HG03457 (cell line): ENCODE measurements at regions not wholly inside any gene's neighbourhood (a gene's known extent, or its start where the extent isn't known, plus 50 kb on each side); places are given as distances from the start of the nearest gene placed in this dataset.
"Not testable (repeated sequence)": the region's sequence is repeated elsewhere in the genome, so short reads cannot be mapped to it uniquely, and the experiment has no call there.

Source experiments
- ATAC-seq: cut with Tn5 transposase; IDR thresholded peaks from one replicate; pipeline ENCODE4 v1.9.1; 2021; ENCODE audit warnings: moderate number of reproducible peaks; ENCODE audit not compliant: unreplicated experiment

DNA sequence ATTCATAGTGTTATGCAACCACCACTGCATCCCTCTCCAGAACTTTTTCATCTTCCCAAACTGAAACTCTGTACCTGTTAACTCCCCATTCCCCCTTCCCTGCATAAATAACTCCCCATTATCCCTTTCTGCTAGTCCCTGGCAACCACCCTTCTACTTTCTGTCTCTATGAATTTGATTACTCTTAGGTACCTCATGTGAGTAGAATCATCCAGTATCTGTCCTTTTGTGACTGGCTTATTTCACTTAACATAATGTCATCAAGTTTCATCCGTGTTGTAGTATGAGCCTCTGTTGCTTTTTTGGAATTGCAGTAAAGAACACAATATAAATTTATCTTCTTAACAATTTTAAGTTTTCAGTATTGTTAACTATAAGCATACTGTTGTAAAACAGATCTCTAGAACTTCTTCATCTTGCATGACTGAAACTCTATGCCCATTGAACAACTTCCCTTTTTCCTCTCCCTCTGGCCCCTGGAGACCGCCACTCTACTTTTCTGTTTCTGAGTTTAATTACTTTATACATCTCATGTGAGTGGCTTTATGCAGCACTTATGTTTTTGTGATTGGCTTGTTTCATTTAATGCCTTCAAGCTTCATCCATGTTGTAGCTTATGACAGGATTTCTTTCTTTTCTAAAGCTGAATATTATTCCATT, 87.3 kb upstream of the ABCC4 start:
- ATAC-seq: no peak

DNA sequence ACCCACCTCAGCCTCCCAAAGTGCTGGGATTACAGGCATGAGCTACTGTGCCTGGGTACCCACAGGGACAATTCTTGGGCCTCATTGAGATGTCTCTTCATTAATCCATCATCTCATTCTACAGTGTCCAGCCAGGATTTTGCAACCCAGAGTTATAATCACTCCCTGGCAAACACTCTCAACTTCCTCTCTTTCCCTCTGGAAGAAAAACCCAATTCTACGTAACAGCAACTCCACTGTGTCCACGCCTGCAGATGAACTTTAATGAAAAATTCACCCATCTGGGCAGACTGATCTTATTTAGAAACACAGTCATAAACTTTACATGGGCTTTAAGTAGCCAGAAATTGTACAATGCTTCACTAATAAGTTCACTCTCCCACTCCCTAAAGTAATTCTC, 90.1 kb upstream of the ABCC4 start:
- ATAC-seq: no peak

DNA sequence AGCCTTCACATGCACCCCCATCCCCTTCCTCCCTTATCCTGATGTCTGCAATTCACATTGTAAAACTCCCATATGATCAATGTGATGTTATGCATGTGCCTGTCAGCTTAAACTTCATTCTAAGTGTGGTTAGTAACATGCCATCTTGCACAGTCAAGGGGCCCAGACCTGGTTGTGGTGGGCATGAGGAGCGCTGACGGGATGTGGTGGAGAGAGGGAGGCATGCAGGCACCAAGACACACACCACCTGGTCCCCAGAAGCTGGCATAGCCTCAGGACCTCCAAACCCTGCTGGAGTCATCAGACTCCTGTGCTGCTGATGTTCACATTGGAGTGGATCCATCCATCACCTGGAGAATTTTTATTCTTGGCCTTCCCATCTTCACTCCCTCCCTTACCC, 90.5 kb upstream of the ABCC4 start:
- ATAC-seq: no peak

DNA sequence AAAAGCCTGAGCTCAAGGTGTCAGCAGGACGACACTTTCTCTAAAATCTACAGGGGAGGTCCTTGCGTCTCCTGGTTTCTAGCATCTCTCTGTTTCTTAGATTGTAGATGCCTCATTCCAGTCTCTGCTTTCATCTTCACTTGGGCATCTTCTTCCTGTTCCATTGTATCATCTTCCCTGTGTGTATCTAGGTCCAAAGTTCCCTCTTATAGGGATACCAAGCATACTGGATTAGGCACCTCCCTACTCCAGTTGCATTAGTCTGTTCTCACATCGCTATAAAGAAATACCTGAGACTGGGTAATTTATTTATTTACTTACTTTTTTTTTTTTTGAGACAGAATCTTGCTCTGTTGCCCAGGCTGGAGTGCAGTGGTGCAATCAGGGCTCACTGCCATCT, 91.3 kb upstream of the ABCC4 start:
- ATAC-seq: no peak

DNA sequence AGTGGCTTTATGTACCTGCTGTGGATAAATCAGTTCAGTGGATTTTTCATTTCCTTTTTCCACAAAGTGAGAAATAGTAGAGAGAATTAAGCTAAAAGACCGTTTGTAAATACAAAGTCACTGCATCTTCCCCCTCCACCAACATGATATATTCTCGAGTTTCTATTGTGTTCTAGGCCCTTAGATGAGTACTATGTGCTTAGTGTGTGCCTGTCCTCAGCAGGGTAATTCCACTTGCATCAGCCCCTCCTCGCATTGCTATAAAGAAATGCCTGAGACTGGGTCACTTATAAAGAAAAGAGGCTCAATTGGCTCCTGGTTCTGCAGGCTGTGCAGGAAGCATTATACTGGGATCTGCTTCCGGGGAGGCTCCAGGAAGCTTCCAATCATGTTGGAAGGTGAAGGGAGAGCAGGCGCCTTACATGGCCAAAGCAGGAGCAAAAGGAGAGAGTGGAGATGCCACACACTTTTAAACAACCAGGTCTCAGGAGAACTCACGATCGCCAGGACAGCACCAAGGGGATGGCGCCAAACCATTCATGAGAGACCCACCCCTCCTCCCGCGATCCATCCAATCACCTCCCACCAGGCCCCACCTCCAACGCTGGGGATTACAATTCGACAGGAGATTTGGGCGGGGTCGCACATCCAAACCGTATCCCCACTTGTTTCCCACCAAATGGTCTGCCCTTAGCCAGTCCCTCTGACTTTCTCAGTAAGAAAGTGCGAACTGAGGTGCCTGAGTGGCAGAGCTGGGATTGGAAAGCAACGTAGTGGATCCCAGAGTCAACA, 102.3 kb upstream of the ABCC4 start:
- no peak for ATAC-seq

DNA sequence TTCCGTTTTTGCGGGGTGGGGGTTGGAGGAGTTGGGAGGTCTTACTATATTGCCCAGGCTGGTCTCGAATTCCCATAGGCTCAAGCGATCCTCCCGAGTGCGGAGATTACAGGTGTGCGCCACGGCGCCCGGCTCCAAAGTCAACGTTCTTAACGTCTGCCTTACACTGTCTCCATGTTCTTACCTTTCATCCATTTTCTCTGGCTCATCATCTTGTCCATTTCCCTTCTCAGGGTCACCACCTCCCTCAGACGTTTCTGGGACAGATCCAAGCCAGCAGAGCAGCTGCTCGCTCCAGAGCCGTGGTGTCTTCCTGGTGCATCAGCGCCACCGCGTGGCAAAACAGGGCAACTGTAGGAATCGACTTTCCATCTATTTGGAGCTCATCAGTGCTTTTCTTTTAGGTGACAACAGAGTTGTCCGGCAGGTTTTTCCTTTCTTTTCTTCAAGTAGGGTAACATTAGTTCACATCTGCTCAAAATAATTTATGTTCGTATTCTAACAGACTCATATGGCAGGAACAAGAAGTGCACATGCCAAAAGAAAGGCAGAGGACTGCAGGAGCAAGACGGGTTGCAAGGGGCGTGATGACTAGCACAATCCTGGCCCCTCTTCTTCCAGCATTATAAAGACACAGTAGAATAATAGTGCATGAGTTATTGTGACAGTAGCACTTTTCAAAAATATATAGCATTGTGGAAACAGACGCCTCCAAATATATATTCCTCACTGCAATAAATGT, 103.1 kb upstream of the ABCC4 start:
- peak; percentile 70 for ATAC-seq

DNA sequence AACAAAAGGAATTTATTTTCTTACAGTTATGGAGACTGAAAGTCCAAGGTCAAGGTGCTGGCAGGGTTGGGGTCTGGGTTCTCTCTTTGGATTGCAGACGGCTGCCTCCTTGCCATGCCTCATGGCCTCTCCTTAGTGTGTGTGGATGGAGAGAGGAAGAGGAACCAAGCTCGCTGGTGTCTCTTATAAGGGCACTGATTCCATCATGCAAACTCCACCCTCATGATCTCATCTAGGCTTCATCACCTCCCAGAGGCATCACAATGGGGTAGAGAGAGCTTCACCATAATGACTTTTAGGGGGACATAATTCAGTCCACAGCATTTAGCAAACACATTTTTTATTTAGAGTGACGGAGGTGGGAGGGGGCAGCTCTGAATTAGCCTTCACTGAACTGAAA, 104.9 kb upstream of the ABCC4 start:
- no peak for ATAC-seq

DNA sequence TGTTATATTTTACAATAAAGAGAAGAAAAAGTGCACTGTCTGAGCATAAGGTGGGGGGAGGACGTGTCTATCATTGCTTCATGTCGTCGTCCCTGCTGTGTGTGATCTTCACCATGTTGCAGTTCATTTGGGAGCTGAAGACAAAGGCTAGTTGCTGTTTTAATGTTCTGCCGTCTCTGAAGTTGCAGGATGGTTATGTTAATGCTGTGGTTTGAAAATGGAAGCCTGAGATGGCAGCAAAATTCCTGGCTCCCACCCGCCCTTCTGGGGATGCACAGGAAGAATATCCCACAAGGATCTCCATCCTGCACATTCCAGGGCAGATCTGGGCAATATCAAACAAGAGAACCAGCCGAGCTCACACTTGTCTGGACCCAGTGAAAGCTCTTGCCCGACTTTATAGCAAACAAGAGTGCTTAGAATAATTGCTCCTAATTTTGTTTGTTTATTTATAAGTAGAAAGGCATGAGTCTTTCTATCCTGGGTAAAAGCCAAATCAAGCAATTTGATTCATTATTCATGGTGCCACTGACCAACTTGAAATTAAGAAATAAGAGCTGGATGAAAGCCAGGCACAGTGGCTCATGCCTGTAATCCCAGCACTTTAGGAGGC, 110.3 kb upstream of the ABCC4 start:
- ATAC-seq: no peak

DNA sequence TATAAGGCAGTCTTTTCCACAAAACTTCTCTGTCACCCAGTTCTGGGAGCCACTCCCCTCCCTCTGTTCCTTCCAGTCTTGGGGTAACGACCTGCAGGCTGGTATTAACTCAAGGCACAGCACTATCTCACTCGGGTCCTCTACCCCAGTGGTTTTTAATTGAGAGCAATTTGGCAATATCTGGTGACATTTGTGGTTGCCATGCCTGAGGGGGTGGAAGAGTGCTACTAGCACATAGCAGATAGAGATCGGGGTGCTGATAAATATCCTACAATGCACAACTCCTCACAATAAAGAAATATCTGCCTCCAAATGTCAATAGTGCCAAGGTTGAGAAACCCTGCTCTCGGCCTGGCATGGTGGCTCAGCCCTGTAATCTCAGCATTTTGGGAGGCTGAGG, 117.7 kb upstream of the ABCC4 start:
- no peak for ATAC-seq

DNA sequence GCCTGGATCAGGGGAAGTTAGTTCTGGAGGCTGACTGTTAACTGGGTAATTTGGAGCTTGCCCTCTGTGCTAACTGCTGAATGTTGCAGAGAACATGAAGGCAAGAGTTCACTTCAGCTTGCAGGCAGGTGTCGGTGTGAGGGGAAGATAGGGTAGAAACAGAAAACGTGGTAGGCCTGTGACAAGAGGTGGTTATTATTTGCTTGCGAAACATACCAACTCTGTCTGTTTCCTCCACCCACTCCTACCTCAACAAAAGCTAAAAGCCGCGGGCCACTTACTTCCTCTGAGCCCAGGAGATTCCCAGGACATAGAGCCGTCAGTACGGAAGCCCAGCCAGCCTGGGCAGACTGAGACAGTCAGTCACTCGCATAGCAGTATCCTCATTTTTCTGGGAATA, 119.2 kb upstream of the ABCC4 start:
- no peak for ATAC-seq

DNA sequence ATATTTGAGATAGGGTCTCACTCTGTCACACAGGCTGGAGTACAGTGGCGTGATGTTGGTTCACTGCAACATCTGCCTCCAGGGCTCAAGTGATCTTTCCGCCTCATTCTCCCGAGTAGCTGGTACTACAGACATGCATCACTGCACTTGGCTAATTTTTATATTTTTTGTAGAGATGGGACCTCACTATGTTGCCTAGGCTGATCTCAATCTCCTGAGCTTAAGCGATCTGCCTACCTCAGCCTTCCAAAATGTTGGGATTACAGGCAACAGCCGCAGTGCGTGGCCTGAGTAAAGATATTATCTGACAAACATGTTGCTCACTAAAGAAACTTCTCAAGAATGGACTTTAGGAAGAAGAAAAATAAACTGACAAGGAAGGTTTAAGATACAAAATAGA, 125.4 kb upstream of the ABCC4 start:
- no peak for ATAC-seq

DNA sequence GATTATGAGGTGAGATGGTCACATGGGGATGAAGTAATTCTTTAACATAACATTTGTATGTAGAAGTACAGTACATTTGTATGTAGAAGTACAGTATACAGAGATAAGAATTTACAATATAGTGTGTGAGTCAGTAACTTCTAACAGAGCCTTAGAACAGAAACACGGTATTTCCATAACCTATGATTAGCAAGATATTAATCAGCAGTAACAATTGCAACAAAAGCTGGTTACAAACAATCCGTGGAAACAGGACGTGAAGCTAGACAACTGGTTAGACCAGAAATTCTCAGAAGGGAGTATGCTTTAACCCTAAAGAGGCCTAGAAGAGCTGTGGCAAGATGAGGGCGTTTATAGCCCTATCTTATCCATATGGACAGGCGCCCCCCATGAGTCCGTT, 122.0 kb upstream of the CLDN10 start:
- ATAC-seq: not testable (repeated sequence)

DNA sequence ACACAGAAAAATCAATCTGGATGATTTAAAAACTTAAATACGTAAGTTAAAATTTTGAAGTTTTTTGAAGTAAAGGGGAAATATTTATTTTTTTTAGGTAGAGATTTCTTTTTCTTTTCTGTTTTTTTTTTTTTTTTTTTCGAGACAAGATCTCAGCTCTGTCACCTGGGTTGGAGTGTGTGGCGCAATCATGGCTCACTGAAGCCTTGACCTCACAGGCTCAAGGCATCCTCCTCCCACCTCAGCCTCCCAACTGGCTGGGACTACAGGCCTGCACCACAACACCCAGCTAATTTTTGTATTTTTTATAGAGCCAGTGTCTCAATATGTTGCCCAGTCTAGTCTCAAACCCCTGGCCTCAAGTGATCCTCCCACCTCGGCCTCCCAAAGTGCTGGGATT, 120.4 kb upstream of the CLDN10 start:
- no peak for ATAC-seq

DNA sequence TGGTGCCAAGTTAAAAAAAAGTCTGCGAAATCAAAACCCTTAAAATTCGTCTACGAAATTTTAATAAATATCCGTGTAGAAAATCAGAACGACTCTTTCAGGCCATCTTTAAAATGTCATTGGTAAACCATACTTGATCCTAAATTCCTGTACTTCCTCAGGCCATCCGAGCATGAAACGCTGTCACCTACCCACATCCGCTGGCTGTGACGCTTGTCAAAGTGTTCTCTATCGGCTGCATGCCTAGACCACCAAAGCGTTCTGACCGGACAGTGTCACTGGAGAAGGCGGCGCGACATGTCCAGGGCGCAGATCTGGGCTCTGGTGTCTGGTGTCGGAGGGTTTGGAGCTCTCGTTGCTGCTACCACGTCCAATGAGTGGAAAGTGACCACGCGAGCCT, 119.0 kb upstream of the CLDN10 start:
- ATAC-seq: no peak

DNA sequence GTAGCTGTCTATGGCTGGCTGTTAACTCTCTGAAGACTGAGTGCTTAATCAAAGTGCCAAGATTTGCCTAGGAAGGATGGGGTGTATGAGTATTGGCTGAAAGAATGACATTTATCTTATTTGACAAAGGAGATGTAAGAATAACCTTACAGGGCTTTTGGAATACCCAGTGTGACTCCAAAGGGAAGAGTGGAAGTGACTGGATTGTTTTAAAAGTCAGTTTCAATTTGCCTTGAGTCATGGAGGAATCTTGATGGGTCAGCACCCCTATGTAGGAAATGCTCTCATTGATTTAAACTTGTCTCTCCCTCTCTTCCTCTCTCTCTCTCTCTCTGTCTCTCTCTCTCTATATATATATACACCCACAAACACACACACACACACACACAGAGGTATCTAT, 118.4 kb upstream of the CLDN10 start:
- no peak for ATAC-seq

DNA sequence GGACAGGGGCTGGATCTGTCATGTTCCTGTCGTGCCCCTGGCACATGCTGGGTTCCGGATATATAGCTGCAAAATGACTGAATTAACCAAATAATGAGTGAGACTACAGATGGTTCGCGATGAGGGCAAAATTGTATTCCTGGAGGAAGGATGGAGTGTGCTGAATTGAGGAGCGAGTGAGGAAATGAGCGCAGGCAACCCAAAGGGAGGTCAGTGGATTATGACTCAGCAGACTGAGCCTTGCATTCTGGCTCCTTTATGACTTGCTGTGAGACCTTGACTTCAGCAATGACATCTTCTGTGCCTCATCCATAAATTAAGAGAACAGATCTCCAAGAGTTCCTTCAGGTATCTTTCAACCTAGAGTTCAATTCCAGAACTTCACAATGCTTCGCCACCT, 115.0 kb upstream of the CLDN10 start:
- ATAC-seq: no peak

DNA sequence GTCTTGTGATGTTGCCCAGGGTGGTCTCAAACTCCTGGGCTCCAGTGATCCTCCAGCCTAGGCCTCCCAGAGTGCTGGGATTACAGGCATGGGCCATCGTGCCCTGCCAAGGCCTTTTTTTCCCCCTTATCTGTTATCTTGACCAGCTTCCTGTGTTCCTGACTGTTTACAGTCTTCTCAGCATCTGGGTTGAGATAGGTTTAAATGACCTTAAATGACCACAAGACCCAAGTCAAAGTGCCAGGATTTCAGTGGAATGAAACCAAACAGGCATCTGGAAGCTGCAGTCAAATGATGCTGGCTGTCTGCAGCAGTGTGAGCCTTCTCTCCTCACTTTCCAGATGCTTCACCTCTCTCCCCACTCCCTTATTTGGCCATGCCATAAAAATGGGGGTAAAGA, 114.2 kb upstream of the CLDN10 start:
- ATAC-seq: no peak

DNA sequence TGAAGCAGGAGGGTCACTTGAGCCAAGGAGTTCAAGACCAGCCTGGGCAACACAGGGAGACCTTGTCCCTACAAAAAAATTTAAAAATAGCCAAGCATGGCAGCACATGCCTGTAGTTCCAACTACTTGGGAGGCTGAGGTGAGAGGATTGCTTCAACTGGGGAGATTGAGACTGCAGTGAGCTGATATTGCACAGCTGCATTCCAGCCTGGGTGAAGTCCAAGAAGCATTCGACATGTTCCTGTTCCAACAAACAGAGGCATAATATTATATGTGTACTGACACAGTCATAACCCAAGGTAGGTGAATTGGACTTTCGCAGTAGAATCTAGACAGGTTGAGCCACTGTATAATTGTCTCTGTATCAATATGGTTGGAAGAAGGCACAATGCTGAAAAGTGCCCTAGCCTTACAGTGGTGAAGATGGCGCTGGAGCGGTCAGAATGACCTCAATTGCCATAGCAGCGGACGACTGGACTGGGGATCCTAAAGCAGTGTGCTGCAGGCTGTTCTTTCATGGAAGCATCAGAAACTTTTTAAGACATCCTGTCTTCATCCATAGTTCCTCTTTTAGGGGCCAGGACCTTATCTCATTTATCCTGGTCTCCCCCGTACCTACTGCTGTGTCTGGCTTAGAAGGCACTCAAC, 112.0 kb upstream of the CLDN10 start:
- no peak for ATAC-seq

DNA sequence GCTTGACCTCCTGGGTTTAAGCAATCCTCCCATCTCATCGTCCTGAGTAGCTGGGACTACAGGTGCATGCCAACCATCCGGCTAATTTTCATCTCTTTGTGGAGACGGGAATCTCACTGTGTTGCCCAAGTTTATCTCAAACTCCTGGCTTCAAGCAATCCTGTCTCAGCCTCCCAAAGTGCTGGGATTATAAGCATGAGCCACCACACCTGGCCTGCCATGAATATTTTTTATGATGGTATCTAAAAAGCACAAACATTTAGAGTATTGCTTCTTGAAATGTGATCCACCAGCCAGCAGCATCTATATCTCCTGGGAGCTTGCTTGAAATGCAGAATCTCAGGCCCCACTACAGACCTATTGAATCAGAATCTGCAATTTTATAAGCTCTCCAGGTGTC, 111.2 kb upstream of the CLDN10 start:
- no peak for ATAC-seq

DNA sequence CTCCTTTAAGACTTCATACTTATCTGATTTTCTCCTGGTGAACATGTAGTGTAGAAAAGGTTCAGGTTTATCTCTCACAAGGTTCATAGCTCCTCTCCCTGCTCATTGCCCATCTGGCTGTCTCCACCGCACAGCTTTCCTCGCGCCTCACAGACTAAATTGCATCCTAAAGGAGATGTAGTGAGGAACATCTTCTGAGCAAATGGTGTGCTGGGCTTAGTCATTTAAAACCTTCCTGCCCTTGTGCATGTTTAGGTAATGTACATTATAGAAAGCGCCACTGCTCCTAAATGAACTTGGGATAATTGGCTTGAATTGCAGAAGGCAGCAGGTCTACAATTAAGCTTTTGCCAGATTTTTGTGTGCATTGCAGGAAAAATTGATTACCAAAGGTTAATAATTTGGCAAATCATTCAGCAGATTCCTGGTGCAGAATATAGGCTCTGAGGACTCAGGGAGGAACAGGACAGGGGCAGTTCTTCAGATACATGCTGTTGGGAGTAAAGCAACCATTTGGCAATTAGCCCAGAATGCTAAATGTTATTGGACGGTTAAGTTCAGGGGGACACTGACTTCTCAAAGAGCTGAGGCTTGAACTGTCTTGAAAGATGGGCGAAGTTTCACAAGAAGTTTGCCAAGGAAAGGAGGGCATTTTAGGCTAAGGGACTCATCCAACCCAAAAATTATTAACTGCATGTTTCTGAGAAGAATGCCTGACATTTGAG, 108.4 kb upstream of the CLDN10 start:
- no peak for ATAC-seq

DNA sequence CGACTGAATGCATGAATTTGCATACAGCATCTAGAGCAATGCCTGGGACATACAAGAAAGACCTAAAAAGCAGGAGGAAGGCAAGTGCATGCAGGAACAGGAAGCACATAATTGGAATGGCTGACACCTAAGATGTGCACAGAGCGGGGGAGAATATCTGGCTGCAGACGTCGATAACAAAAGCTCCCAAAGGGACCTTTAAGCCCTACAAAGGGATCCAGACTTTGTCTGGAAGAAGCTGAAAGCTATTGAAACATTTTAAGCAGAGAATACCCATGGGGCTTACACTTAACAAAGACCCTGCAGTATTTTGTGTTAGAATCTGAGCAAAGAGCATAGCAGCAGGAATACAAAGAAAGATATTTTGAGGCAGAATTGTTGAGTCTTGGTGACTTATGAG, 107.4 kb upstream of the CLDN10 start:
- no peak for ATAC-seq
